Panc1 (cell line): ENCODE measurements at regions not wholly inside any gene's neighbourhood (a gene's known extent, or its start where the extent isn't known, plus 50 kb on each side); places are given as distances from the start of the nearest gene placed in this dataset.
"Not testable (repeated sequence)": the region's sequence is repeated elsewhere in the genome, so short reads cannot be mapped to it uniquely, and the experiment has no call there.

Source experiments
- ATAC-seq: fragments of 200-7000 bp; cut with Tn5 transposase; 2 replicates; pipeline ENCODE4 v1.9.1; 2020; ENCODE audit warnings: mild to moderate bottlenecking, moderate library complexity
- BruUV-seq: library from RNA; stranded (reverse); fragments of 400-500 nt; replicated peaks from 2 replicates; lab custom pipeline; 2021; lab: Mats Ljungman, UMichigan
- CTCF ChIA-PET: fragments of 300-600 bp; sonication (Branson Sonifier 250); formaldehyde crosslinking; loops from one replicate; lab custom pipeline; 2022; ENCODE audit warnings: antibody characterized with exemption; lab: Charles Lee
- POLR2A ChIA-PET: fragments of 300-600 bp; sonication (Branson Sonifier 250); formaldehyde crosslinking; loops from one replicate; lab custom pipeline; 2022; ENCODE audit warnings: antibody characterized with exemption; lab: Charles Lee
- DNase-seq: peaks from one replicate; pipeline ENCODE4 v3.0.0-alpha.2; 2010; ENCODE audit warnings: low read depth, low spot score
- H3K27ac ChIP-seq: 2 replicates; pipeline ENCODE4 v1.5.1; 2011; ENCODE audit warnings: mild to moderate bottlenecking, low read length, inconsistent platforms
- H3K27me3 ChIP-seq: fragments of 200-500 bp; sonication (Bioruptor generic); 2 replicates; pipeline ENCODE4 v1.6.0; 2014; ENCODE audit warnings: low read length, inconsistent platforms; ENCODE audit not compliant: control insufficient read depth, insufficient read depth
- H3K36me3 ChIP-seq: fragments of 200-500 bp; sonication (Bioruptor generic); 2 replicates; pipeline ENCODE4 v1.5.1; 2014; ENCODE audit warnings: inconsistent platforms, mild to moderate bottlenecking, low read length, moderate library complexity; ENCODE audit not compliant: control insufficient read depth, insufficient read depth
- H3K4me1 ChIP-seq: 2 replicates; pipeline ENCODE4 v1.5.1; 2011; ENCODE audit warnings: inconsistent platforms, mild to moderate bottlenecking, low read length, moderate library complexity; ENCODE audit not compliant: control insufficient read depth, insufficient read depth
- H3K4me3 ChIP-seq, 2 experiments: 2 replicates each; pipeline ENCODE4 v1.5.1; 2011 to 2012; ENCODE audit warnings: low read depth in 2 of 2, low read length in 2 of 2, mild to moderate bottlenecking in 2 of 2, inconsistent platforms in 1 of 2, moderate library complexity in 1 of 2
- H3K9me3 ChIP-seq: fragments of 200-500 bp; sonication (Bioruptor generic); 2 replicates; pipeline ENCODE4 v1.5.1; 2014; ENCODE audit warnings: low read depth, mild to moderate bottlenecking, inconsistent platforms, low read length, moderate library complexity; ENCODE audit not compliant: control insufficient read depth, insufficient read depth
- POLR2AphosphoS5 ChIP-seq: IDR thresholded peaks from 2 replicates; pipeline ENCODE4 v1.6.1; 2012; ENCODE audit warnings: mild to moderate bottlenecking, low read depth, low read length, moderate library complexity
- SIN3A ChIP-seq: IDR thresholded peaks from 2 replicates; pipeline ENCODE4 v1.6.1; 2012; ENCODE audit warnings: low read depth, mild to moderate bottlenecking, low read length, moderate library complexity, borderline replicate concordance; ENCODE audit not compliant: insufficient read depth
- TCF7L2 ChIP-seq: IDR thresholded peaks from 2 replicates; pipeline ENCODE4 v1.6.1; 2011; ENCODE audit warnings: mild to moderate bottlenecking, low read depth, low read length, inconsistent platforms
- in situ Hi-C: cut with HindIII; loops from 2 replicates; pipeline ENCODE4 v1.10.0; 2016; ENCODE audit warnings: low sequenced_read_pairs, low pct_unique_long_range_greater_than_20kb
- intact Hi-C: fragments of 100-400 bp; cut with micrococcal nuclease; formaldehyde crosslinking; loops from one replicate; pipeline ENCODE4 v1.10.0; 2022; ENCODE audit not compliant: unreplicated experiment
- TF ChIP-seq, protein P1 (sequence below), 2 experiments: IDR thresholded peaks; 2 replicates each; pipeline ENCODE4 v1.6.1; 2011 to 2012; ENCODE audit warnings: low read depth in 2 of 2, control low read depth in 1 of 2, low read length in 1 of 2, mild to moderate bottlenecking in 1 of 2, moderate library complexity in 1 of 2; ENCODE audit not compliant: insufficient read depth in 1 of 2
- TF ChIP-seq, protein P2 (sequence below): fragments of 450-650 bp; IDR thresholded peaks from 2 replicates; pipeline ENCODE4 v1.5.1; 2017; ENCODE audit warnings: mild to moderate bottlenecking

DNA sequence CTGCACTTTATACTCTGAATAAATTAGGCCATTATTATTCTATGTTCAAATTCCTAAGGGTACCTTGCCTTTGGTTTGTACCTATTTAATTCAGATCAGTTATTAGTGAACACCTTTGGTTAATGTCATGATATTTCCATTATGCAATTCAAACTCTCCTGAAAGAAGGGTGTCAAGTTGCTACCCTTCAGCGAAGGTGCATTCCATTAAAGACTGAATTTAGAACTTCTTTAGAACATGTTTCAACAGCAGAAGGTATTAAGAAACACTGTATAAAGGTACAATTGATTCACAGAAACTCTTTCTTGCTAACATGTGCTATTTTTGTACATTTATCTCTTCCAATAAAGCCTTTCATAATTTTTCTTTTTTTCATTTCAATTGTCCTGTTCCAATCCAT, 1545.4 kb upstream of the PCDH10 start:
- H3K27me3 ChIP-seq, result no peaks in the 10 kb centered on the region
- no TSS peak for BruUV-seq
- H3K27ac ChIP-seq, result no peak overlapping the region
- intact Hi-C loops (no loop called here), in situ Hi-C loops (no loop called here)
- H3K4me1 ChIP-seq, result no peaks in the 10 kb centered on the region
- ChIA-PET CTCF (no interaction called here), POLR2A (no interaction called here)
- H3K4me3 ChIP-seq, result no peak overlapping the region
- no peaks in the 10 kb centered on the region for H3K9me3 ChIP-seq
- DNase-seq (no peak), ATAC-seq (no peak)
- TF ChIP-seq, protein P1, sequence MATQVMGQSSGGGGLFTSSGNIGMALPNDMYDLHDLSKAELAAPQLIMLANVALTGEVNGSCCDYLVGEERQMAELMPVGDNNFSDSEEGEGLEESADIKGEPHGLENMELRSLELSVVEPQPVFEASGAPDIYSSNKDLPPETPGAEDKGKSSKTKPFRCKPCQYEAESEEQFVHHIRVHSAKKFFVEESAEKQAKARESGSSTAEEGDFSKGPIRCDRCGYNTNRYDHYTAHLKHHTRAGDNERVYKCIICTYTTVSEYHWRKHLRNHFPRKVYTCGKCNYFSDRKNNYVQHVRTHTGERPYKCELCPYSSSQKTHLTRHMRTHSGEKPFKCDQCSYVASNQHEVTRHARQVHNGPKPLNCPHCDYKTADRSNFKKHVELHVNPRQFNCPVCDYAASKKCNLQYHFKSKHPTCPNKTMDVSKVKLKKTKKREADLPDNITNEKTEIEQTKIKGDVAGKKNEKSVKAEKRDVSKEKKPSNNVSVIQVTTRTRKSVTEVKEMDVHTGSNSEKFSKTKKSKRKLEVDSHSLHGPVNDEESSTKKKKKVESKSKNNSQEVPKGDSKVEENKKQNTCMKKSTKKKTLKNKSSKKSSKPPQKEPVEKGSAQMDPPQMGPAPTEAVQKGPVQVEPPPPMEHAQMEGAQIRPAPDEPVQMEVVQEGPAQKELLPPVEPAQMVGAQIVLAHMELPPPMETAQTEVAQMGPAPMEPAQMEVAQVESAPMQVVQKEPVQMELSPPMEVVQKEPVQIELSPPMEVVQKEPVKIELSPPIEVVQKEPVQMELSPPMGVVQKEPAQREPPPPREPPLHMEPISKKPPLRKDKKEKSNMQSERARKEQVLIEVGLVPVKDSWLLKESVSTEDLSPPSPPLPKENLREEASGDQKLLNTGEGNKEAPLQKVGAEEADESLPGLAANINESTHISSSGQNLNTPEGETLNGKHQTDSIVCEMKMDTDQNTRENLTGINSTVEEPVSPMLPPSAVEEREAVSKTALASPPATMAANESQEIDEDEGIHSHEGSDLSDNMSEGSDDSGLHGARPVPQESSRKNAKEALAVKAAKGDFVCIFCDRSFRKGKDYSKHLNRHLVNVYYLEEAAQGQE (IDR thresholded peaks at IDR 0.05; ENCODE audit: insufficient read depth in 1 of 2, low read depth in 2 of 2, low read length in 1 of 2), result no peak
- TF ChIP-seq POLR2AphosphoS5, result no peak
- no peaks in the 10 kb centered on the region for H3K36me3 ChIP-seq

DNA sequence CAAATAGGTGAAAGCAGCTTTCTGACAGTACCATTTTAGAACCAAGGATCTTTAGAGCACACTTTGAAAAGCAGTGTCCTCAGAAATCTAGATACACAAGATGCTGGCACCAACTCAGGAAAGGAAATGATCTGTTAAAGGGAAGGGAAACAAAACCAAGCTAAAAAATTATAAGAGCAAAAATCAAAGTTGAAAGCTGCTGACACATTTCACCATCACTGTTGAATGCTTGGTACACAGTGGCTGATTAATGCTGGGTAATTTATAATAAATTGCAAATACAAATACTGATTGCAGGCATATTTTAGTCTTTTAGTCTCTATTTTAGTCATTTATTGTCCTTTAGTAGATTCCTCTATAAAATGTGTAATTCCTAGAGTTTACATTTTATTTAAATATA, 1540.1 kb upstream of the PCDH10 start:
- POLR2A ChIA-PET, result no interaction called here

DNA sequence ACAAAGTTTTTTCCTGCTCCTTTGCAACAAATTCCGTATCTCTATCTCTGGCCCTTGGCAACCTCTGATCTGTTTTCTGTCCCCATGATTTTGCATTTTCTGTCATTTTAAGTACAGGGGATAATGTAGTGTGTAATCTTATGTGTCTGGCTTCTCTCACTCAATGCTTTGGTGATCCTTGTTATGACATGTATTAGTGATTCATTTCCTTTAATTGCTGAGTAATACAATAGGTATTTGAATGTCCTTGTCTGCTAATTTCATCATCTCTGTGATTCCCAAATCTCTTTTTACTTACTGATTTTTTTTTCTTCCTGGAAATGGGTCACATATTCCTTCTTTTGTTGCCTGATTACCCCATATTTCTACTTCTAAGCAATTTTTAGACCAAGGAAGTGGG, 1538.6 kb upstream of the PCDH10 start:
- CTCF ChIA-PET, ATAC-seq, POLR2A ChIA-PET, H3K9me3 ChIP-seq, BruUV-seq, H3K36me3 ChIP-seq, DNase-seq, H3K4me1 ChIP-seq, intact Hi-C loops, H3K27ac ChIP-seq, H3K27me3 ChIP-seq, in situ Hi-C loops, H3K4me3 ChIP-seq: not testable (repeated sequence)

More for the DNA sequence above, 1540.1 kb upstream of the PCDH10 start:
- no peak for ATAC-seq
- BruUV-seq, result no TSS peak
- in situ Hi-C loops, result no loop called here
- intact Hi-C loops, result no loop called here
- no peak overlapping the region for H3K27ac ChIP-seq
- no peak for DNase-seq
- CTCF ChIA-PET, result no interaction called here
- TF ChIP-seq, protein P2, sequence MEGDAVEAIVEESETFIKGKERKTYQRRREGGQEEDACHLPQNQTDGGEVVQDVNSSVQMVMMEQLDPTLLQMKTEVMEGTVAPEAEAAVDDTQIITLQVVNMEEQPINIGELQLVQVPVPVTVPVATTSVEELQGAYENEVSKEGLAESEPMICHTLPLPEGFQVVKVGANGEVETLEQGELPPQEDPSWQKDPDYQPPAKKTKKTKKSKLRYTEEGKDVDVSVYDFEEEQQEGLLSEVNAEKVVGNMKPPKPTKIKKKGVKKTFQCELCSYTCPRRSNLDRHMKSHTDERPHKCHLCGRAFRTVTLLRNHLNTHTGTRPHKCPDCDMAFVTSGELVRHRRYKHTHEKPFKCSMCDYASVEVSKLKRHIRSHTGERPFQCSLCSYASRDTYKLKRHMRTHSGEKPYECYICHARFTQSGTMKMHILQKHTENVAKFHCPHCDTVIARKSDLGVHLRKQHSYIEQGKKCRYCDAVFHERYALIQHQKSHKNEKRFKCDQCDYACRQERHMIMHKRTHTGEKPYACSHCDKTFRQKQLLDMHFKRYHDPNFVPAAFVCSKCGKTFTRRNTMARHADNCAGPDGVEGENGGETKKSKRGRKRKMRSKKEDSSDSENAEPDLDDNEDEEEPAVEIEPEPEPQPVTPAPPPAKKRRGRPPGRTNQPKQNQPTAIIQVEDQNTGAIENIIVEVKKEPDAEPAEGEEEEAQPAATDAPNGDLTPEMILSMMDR, result no peak
- TF ChIP-seq POLR2AphosphoS5 (no peak), TCF7L2 (no peak), SIN3A (no peak)
- TF ChIP-seq, protein P1 (IDR thresholded peaks at IDR 0.05; ENCODE audit: insufficient read depth in 1 of 2, low read depth in 2 of 2, low read length in 1 of 2), result no peak
- no peaks in the 10 kb centered on the region for H3K27me3 ChIP-seq
- H3K4me1 ChIP-seq, result no peaks in the 10 kb centered on the region
- no peak overlapping the region for H3K4me3 ChIP-seq
- no peaks in the 10 kb centered on the region for H3K36me3 ChIP-seq
- no peaks in the 10 kb centered on the region for H3K9me3 ChIP-seq
